HG03159 (cell line): ENCODE measurements at regions not wholly inside any gene's neighbourhood (a gene's known extent, or its start where the extent isn't known, plus 50 kb on each side); places are given as distances from the start of the nearest gene placed in this dataset.
"Not testable (repeated sequence)": the region's sequence is repeated elsewhere in the genome, so short reads cannot be mapped to it uniquely, and the experiment has no call there.

ENCODE experiments used
- ATAC-seq: cut with Tn5 transposase; IDR thresholded peaks from one replicate; pipeline ENCODE4 v1.9.1; 2021; ENCODE audit warnings: mild to moderate bottlenecking, moderate library complexity; ENCODE audit not compliant: unreplicated experiment

DNA sequence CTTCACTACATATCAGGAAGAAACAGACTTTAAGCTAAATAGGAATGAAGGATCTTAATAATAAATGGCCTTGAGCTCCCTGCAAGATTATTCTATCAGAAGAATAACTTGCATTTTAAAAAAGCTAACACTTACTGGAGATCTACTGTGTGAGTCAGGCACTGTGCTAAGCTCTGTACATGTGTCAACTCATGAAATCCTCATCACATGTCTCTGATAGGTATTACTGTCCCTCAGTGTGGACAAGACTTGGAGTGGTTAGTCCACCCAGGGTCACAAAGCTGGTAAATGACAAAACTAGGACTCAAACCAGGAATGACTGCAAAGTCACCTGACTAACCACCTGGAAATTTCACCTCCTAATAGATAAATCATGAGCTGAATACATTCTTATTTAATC, 57.1 kb upstream of the KCTD7 start:
- no peak for ATAC-seq

- not testable (repeated sequence) for ATAC-seq
Observed at GRCh38 chr7:66573782-66574495, 54.7 kb upstream of the KCTD7 start.

DNA sequence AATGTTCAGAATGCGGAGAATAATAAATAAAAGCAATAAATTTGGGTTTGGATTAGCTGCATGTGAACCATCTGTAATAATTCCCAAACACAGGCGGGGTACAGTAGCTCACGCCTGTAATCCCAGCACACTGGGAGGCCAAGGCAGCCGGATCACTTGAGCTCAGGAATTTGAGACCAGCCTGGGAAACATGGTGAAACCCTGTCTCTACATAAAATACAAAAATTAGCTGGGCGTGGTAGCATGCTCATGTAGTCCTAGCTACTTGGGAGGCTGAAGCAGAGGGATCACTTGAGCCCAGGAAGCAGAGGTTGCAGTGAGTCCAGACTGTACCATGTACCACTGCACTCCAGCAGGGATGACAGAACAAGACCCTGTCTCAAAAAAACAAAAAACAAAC, 53.9 kb upstream of the KCTD7 start:
- ATAC-seq, result not testable (repeated sequence)

GRCh38 chr7:66575398-66575797, 53.3 kb upstream of the KCTD7 start:
- ATAC-seq, result no peak

GRCh38 chr7:66576646-66577045, 52.0 kb upstream of the KCTD7 start:
- ATAC-seq, result no peak
